ENCODE measurements at regions not wholly inside any gene's neighbourhood (a gene's known extent, or its start where the extent isn't known, plus 50 kb on each side); places are given as distances from the start of the nearest gene placed in this dataset.

GRCh38 chr7:46814516-46815250 is 767.2 kb downstream of the TNS3 start:
- H3K27ac ChIP-seq (ENCODE audit: insufficient read depth, low read depth, low read length, poor library complexity, severe bottlenecking), result no peak overlapping the region
- no peaks in the 10 kb centered on the region for H3K4me1 ChIP-seq (ENCODE audit: control insufficient read depth, insufficient read depth, low read length)
- no peak overlapping the region for H3K4me3 ChIP-seq (ENCODE audit: insufficient read depth, low read depth, low read length)
- no peaks in the 10 kb centered on the region for H3K36me3 ChIP-seq (ENCODE audit: control insufficient read depth, insufficient read depth, low read length)
- no peaks in the 10 kb centered on the region for H3K27me3 ChIP-seq (ENCODE audit: control insufficient read depth, insufficient read depth, low read length, poor library complexity, severe bottlenecking)
- no peaks in the 10 kb centered on the region for H3K9me3 ChIP-seq (ENCODE audit: control insufficient read depth, low read length)
- WGBS, 2 experiments, result 89 to 100% methylated on average over 2 to 4 of the region's 4 CpGs

DNA sequence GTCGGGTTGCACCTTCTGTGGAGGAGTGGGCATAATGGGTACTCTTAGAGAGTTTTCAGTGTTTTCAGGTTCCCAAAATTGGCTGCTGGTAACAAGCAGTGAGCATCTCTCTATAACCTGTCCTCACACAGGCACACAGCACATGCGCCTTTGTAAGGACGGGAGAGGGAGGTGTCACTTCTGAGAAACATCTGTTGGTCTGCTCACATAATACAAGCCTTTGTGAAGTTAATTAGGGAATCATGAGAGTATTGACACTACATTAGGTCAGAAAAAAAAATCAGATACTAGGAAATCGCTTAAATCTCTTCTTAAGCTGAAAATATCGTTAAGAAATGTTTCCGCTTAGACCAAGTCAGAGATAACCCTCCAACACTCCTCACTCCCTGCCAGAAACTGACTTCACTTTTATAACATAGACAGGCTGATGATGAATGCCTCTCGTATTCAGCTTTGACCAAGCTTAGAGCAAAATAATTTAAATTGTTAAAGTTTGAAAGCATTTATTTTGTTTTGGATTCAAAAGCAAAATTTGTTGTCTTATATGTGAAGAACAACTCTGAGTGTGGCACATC is 769.7 kb downstream of the TNS3 start:
- Histone ChIP-seq H3K9me3 (ENCODE audit: control insufficient read depth, low read length) (no peaks in the 10 kb centered on the region), H3K4me1 (ENCODE audit: control insufficient read depth, insufficient read depth, low read length) (no peaks in the 10 kb centered on the region), H3K4me3 (ENCODE audit: insufficient read depth, low read depth, low read length) (no peak overlapping the region), H3K36me3 (ENCODE audit: control insufficient read depth, insufficient read depth, low read length) (no peaks in the 10 kb centered on the region), H3K27me3 (ENCODE audit: control insufficient read depth, insufficient read depth, low read length, poor library complexity, severe bottlenecking) (no peaks in the 10 kb centered on the region), H3K27ac (ENCODE audit: insufficient read depth, low read depth, low read length, poor library complexity, severe bottlenecking) (no peak overlapping the region)
- WGBS, 2 experiments, result 91 to 97% methylated on average over 7 of the region's 7 CpGs

- no peak overlapping the region for H3K4me3 ChIP-seq (ENCODE audit: insufficient read depth, low read depth, low read length)
- H3K4me1 ChIP-seq (ENCODE audit: control insufficient read depth, insufficient read depth, low read length), result no peaks in the 10 kb centered on the region
- H3K9me3 ChIP-seq (ENCODE audit: control insufficient read depth, low read length), result no peaks in the 10 kb centered on the region
- no peaks in the 10 kb centered on the region for H3K36me3 ChIP-seq (ENCODE audit: control insufficient read depth, insufficient read depth, low read length)
- H3K27me3 ChIP-seq (ENCODE audit: control insufficient read depth, insufficient read depth, low read length, poor library complexity, severe bottlenecking), result no peaks in the 10 kb centered on the region
- no peak overlapping the region for H3K27ac ChIP-seq (ENCODE audit: insufficient read depth, low read depth, low read length, poor library complexity, severe bottlenecking)
- 91 to 96% methylated on average over 4 of the region's 4 CpGs for WGBS, 2 experiments
These were observed 770.4 kb downstream of the TNS3 start for GRCh38 chr7:46811529-46811928.

DNA sequence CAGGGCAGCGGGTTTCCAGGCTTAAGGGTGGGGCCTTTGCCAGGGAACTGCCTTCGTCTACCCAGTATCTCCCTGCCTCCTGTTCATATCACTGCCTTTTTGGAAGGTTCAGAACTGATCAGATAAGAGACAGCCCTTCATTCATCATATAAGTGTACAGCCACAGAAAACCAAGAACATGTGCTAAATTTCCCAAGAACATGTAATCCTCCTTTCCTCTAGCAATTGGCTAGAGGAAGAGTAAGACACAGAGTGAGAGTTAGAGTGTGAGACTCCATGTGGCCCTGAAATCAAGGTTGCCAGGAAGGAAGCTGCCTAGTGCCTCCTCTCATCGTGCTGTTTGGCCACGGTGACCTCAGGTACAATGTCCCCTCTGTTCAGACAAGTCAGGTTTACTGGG is 770.9 kb downstream of the TNS3 start:
- no peak overlapping the region for H3K27ac ChIP-seq (ENCODE audit: insufficient read depth, low read depth, low read length, poor library complexity, severe bottlenecking)
- H3K9me3 ChIP-seq (ENCODE audit: control insufficient read depth, low read length), result no peaks in the 10 kb centered on the region
- no peaks in the 10 kb centered on the region for H3K27me3 ChIP-seq (ENCODE audit: control insufficient read depth, insufficient read depth, low read length, poor library complexity, severe bottlenecking)
- no peaks in the 10 kb centered on the region for H3K36me3 ChIP-seq (ENCODE audit: control insufficient read depth, insufficient read depth, low read length)
- H3K4me3 ChIP-seq (ENCODE audit: insufficient read depth, low read depth, low read length), result no peak overlapping the region
- H3K4me1 ChIP-seq (ENCODE audit: control insufficient read depth, insufficient read depth, low read length), result no peaks in the 10 kb centered on the region
- 96 to 98% methylated on average over 4 of the region's 4 CpGs for WGBS, 2 experiments

DNA sequence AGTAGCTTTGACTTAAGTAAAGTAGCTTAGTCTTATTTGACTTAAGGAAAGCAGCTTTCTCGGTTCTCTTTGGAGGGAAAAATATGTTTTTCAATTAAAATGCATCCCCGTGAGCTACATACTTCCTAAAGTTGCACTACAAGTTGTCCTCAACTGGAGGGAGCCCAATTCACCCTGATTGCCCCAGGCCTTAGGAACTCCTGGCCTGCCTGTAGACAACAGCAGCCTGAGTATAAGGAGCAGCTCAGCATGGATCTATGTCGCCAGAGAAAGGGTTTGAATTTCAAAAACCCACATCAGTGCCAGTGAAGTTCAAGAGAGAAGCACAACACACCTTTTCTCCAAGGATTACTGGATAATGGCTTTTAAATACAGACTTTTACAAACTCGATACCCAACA is 772.0 kb downstream of the TNS3 start:
- no peaks in the 10 kb centered on the region for H3K4me1 ChIP-seq (ENCODE audit: control insufficient read depth, insufficient read depth, low read length)
- H3K9me3 ChIP-seq (ENCODE audit: control insufficient read depth, low read length), result no peaks in the 10 kb centered on the region
- WGBS, 2 experiments, result 86 to 89% methylated on average over 4 of the region's 4 CpGs
- H3K36me3 ChIP-seq (ENCODE audit: control insufficient read depth, insufficient read depth, low read length), result no peaks in the 10 kb centered on the region
- H3K27me3 ChIP-seq (ENCODE audit: control insufficient read depth, insufficient read depth, low read length, poor library complexity, severe bottlenecking), result no peaks in the 10 kb centered on the region
- H3K4me3 ChIP-seq (ENCODE audit: insufficient read depth, low read depth, low read length), result no peak overlapping the region
- no peak overlapping the region for H3K27ac ChIP-seq (ENCODE audit: insufficient read depth, low read depth, low read length, poor library complexity, severe bottlenecking)

- no peaks in the 10 kb centered on the region for H3K4me1 ChIP-seq (ENCODE audit: control insufficient read depth, insufficient read depth, low read length)
- H3K9me3 ChIP-seq (ENCODE audit: control insufficient read depth, low read length), result no peaks in the 10 kb centered on the region
- H3K27ac ChIP-seq (ENCODE audit: insufficient read depth, low read depth, low read length, poor library complexity, severe bottlenecking), result no peak overlapping the region
- no peaks in the 10 kb centered on the region for H3K36me3 ChIP-seq (ENCODE audit: control insufficient read depth, insufficient read depth, low read length)
- 71 to 75% methylated on average over 2 to 3 of the region's 3 CpGs for WGBS, 2 experiments
- H3K27me3 ChIP-seq (ENCODE audit: control insufficient read depth, insufficient read depth, low read length, poor library complexity, severe bottlenecking), result no peaks in the 10 kb centered on the region
- no peak overlapping the region for H3K4me3 ChIP-seq (ENCODE audit: insufficient read depth, low read depth, low read length)
These were observed 775.1 kb downstream of the TNS3 start for GRCh38 chr7:46806856-46807255.

- 94 to 100% methylated on average over 1 to 2 of the region's 2 CpGs for WGBS, 2 experiments
- Histone ChIP-seq H3K27ac (ENCODE audit: insufficient read depth, low read depth, low read length, poor library complexity, severe bottlenecking) (no peak overlapping the region), H3K4me1 (ENCODE audit: control insufficient read depth, insufficient read depth, low read length) (no peaks in the 10 kb centered on the region), H3K27me3 (ENCODE audit: control insufficient read depth, insufficient read depth, low read length, poor library complexity, severe bottlenecking) (no peaks in the 10 kb centered on the region), H3K36me3 (ENCODE audit: control insufficient read depth, insufficient read depth, low read length) (no peaks in the 10 kb centered on the region), H3K9me3 (ENCODE audit: control insufficient read depth, low read length) (no peaks in the 10 kb centered on the region), H3K4me3 (ENCODE audit: insufficient read depth, low read depth, low read length) (no peak overlapping the region)
These were observed 779.4 kb downstream of the TNS3 start for GRCh38 chr7:46802479-46802878.

GRCh38 chr7:46791188-46791587 is 790.7 kb downstream of the TNS3 start:
- no peaks in the 10 kb centered on the region for H3K27me3 ChIP-seq (ENCODE audit: control insufficient read depth, insufficient read depth, low read length, poor library complexity, severe bottlenecking)
- H3K4me3 ChIP-seq (ENCODE audit: insufficient read depth, low read depth, low read length), result no peak overlapping the region
- H3K27ac ChIP-seq (ENCODE audit: insufficient read depth, low read depth, low read length, poor library complexity, severe bottlenecking), result no peak overlapping the region
- H3K36me3 ChIP-seq (ENCODE audit: control insufficient read depth, insufficient read depth, low read length), result no peaks in the 10 kb centered on the region
- 21 to 42% methylated on average over 1 of the region's 1 CpG for WGBS, 2 experiments
- peaks cover 7% of the 10 kb centered on the region for H3K4me1 ChIP-seq (ENCODE audit: control insufficient read depth, insufficient read depth, low read length)
- no peaks in the 10 kb centered on the region for H3K9me3 ChIP-seq (ENCODE audit: control insufficient read depth, low read length)

GRCh38 chr7:46786995-46787394 is 794.9 kb downstream of the TNS3 start:
- peaks cover 7% of the 10 kb centered on the region for H3K4me1 ChIP-seq (ENCODE audit: control insufficient read depth, insufficient read depth, low read length)
- no peaks in the 10 kb centered on the region for H3K9me3 ChIP-seq (ENCODE audit: control insufficient read depth, low read length)
- H3K4me3 ChIP-seq (ENCODE audit: insufficient read depth, low read depth, low read length), result no peak overlapping the region
- 72 to 95% methylated on average over 2 to 3 of the region's 3 CpGs for WGBS, 2 experiments
- H3K27ac ChIP-seq (ENCODE audit: insufficient read depth, low read depth, low read length, poor library complexity, severe bottlenecking), result no peak overlapping the region
- H3K27me3 ChIP-seq (ENCODE audit: control insufficient read depth, insufficient read depth, low read length, poor library complexity, severe bottlenecking), result no peaks in the 10 kb centered on the region
- H3K36me3 ChIP-seq (ENCODE audit: control insufficient read depth, insufficient read depth, low read length), result no peaks in the 10 kb centered on the region

- H3K36me3 ChIP-seq (ENCODE audit: control insufficient read depth, insufficient read depth, low read length), result no peaks in the 10 kb centered on the region
- H3K9me3 ChIP-seq (ENCODE audit: control insufficient read depth, low read length), result no peaks in the 10 kb centered on the region
- 91 to 92% methylated on average over 4 to 8 of the region's 8 CpGs for whole genome bisulfite sequencing, 2 experiments
These were observed 795.5 kb downstream of the TNS3 start for GRCh38 chr7:46786221-46786954.

More at GRCh38 chr7:46786221-46786954, 795.5 kb downstream of the TNS3 start:
- peaks cover 5% of the 10 kb centered on the region for H3K4me1 ChIP-seq (ENCODE audit: control insufficient read depth, insufficient read depth, low read length)
- H3K27ac ChIP-seq (ENCODE audit: insufficient read depth, low read depth, low read length, poor library complexity, severe bottlenecking), result no peak overlapping the region
- H3K4me3 ChIP-seq (ENCODE audit: insufficient read depth, low read depth, low read length), result no peak overlapping the region
- H3K27me3 ChIP-seq (ENCODE audit: control insufficient read depth, insufficient read depth, low read length, poor library complexity, severe bottlenecking), result no peaks in the 10 kb centered on the region
